Suppressor macrophage treated with lipopolysaccharide for 1 hour (primary cell): ENCODE measurements at regions not wholly inside any gene's neighbourhood (a gene's known extent, or its start where the extent isn't known, plus 50 kb on each side); places are given as distances from the start of the nearest gene placed in this dataset.

Source experiments
- DNase-seq, 3 donors: peaks; one replicate each; pipeline ENCODE4 v3.0.0-alpha.2; 2020 to 2022

DNA sequence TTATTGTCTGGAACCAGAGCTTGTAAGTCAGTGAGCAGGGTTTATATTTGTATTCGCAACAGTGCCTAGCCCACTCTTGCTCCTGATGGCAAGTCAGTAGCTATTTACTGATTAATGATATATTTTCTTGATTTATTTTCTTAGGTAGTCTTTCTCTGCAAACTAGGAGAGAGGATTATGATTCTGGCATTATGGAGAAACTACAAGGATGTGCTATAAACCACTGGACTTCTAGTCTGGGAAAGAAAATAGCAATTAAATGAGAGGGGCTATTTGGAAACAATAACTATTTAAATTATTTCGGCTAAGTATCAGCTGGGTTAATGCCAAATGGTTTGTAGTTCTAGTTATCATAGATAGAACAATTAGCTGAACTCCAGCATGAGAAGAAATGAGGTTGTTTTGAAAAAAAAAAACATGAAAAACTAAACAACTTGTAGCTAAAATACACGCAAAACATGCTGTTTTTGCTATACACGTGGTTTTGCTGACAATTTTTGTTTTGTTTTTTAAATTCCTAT is 304.9 kb upstream of the TCF21 start:
- DNase-seq: no peak

DNA sequence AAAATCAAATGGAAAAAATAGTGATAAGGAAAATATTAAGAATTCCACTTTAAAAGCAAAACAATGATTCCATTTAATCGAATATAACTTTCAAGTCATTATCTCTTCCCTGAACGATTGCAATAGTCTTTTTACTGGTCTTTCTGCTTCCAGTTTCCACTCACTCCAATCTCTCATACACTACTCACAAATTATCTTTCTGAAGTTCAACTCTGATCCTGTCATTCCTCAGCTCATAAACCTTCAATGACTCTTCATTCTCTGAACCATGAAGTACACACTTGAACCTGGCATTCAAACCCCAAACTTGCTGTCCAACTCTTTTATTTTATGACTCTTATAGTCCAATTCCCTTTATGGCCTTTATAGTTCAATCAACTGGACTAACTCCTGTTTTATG is 304.1 kb upstream of the TCF21 start:
- DNase-seq: no peak

DNA sequence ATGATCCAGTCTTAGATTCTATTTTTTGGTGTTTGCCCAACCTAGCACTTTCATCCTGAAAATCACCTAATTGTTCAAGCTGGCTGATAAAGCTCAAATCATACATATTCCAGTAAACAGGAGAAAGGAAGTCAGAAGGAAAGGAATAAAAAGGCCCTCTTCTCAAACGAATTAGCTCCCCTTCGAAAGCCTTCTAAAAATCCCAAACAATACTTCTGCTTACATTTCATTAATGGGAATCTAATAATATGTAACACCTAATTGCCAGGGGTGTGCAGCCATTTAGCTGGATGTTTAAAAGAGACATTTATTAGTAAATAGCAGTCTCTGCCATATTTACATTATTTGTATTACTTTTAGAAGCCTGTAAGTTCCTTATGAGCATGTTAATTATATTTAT is 302.9 kb upstream of the TCF21 start:
- no peak for DNase-seq

DNA sequence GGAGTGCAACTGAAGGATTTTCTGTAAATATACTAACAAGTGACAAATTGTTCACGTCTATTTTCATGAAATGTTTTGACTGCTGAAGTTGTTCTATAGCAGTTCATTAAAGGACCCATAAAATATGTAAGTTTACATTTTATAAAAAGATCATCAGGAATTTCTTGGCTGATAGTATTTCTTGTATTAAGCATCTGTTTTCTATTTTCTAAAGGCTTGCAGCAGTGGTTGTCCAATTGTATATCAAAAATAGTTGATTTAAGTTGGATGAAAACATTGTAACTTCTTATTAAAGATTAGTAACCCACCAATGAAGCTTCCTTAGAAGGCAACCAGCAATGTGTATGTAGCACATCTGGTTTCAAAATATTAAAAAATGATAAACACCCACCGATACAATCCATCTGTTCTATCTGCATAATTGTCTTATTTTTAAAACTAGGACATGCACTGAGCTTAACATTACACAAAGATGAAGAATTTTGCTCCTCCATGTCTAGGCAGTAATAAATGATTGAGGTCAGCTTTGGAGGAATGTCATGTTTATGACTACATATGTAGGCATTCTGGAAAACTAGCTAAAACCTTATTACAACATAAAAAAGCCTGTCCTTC is 301.3 kb upstream of the TCF21 start:
- no peak for DNase-seq

DNA sequence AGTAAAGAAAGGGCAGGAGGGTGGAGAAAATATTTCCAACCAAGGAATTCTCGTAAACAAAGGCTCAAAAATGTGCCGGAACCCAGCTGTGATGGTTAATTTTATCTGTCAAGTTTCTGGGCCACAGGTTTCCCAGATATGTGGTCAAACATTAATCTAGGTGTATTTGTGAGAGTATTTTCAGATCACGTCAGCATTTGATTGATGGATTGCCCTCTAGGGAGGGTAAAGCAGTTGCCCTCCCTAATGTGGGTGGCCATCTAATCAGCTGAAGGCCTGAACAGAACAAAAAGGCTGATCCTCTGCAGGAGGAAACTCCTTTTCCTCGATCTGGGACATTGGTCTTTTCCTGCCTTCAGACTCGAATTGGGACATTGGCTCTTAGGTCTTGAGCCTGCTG is 298.7 kb upstream of the TCF21 start:
- DNase-seq: no peak

DNA sequence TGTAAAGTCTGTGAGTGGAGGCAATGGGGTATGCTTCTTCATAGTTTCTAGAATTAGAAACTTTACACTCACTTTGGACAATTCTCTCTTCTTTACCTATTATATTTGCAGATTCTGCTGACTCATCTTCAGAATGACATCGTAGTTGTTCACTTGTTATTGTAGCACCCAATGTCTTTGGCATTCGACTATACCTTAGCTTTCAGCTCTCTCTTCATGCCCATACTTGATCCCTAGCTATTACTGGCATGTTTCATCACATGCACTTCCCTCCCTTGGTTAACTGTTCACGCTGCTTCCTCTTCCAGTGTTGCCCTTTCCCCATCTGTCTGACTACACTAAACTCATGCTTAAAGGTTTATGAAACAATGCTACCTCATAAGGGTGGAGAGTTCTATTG is 298.1 kb upstream of the TCF21 start:
- peak in 1 of 3 donors; percentile 2 for DNase-seq

DNA sequence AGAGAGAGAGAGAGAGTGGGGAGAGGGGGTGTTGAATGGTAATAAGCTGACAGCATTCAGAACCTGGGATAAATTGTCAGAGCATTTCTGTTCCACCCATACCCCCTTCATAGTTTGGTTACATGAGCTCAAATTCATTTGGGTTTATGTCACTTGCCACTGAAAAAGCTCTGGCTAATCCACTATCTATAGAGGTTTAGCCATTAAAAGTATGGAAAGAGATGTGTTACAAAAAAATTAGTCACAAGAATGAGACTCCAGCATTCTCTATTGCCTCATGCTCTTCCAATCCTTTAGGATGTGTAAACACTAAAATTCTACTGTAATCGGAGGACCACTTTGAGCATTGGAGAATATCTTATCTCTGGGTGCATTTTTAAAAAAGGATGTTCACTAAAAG is 297.6 kb upstream of the TCF21 start:
- DNase-seq: no peak

DNA sequence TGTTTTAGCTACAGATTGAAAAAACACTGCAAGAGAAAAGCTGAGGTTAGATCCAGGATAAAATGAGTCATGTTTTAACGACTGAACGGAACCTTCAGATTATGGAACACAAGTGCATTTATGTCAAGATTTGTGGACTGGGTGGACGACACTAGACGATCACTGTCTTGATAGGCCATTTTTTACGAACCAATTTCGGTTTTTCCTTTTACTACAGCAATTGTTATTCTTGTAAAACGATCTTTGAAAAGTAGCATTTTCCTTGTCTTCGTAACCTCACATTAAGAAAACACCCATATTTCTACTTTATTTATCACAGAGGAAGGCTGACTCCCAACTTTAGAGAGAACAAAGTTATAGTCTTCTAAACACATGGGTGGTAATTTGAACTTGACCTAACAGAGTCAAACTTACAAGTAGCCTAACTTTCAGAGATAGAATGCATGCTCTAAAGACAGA is 294.2 kb upstream of the TCF21 start:
- no peak for DNase-seq

DNA sequence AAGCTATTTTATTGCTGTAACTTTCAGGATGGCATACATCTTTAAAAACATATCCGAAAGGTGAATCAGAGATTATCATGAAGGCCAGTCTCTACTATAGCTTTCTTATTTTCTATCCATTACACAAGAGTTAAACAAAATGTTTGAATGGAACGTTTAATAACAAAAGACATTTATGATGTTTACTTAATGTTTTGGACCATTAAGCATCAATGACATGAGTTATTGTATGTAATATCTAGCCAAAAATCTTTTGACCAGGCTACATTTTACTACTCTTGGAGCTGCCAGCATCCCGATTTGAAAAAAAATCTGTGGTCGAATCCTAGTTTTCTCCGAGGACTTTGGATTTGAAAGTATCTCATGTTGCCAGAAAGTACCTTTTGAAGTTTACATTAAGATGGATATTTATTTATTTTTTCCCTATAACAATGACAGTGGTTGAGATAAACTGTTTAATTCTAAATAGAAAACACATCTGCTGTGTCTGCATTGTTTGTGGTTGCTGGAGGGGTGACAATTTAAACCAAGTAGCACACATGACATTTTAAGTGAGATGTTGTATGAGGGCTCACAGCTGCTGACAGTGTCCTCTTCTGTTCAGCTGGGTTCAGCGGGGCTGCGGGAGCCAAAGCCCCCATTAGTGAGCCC is 293.7 kb upstream of the TCF21 start:
- no peak for DNase-seq

DNA sequence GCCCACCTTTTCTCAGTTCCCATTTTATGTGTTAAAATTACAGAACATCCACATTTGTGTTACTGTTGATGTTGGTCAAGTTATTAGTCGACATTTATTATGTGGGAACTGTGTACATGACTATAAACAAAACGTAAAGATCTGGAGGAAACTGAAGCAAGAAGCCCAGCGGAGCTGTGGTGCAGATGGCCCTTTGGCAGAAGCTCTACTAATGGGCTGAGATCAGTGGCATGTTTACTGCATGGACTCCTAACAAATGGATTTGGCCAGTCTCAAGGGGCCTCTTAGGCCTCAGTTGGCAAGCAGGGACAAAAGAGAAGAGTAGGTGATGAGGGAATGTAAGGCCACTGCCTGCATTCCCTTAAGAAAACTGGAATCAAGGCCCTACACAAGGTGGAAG is 282.1 kb upstream of the TCF21 start:
- DNase-seq: no peak

DNA sequence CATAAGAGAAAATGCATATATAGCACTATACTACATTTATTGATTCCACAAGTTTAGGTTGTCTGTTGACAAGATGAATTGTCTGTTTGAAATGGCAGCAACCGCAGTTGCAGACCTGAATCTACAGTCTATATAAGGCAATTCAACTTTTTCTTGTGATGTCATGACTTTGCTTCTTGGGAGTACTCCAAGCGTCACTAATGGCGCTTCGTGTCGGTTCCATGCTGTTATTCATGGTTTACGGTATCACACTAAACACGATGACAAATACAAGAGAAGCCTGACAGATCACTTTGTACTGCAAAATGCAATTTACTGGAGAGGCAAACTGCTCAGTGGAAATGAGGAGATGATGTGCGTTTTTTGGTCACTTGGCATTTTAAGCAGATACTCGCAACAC is 280.3 kb upstream of the TCF21 start:
- no peak for DNase-seq

DNA sequence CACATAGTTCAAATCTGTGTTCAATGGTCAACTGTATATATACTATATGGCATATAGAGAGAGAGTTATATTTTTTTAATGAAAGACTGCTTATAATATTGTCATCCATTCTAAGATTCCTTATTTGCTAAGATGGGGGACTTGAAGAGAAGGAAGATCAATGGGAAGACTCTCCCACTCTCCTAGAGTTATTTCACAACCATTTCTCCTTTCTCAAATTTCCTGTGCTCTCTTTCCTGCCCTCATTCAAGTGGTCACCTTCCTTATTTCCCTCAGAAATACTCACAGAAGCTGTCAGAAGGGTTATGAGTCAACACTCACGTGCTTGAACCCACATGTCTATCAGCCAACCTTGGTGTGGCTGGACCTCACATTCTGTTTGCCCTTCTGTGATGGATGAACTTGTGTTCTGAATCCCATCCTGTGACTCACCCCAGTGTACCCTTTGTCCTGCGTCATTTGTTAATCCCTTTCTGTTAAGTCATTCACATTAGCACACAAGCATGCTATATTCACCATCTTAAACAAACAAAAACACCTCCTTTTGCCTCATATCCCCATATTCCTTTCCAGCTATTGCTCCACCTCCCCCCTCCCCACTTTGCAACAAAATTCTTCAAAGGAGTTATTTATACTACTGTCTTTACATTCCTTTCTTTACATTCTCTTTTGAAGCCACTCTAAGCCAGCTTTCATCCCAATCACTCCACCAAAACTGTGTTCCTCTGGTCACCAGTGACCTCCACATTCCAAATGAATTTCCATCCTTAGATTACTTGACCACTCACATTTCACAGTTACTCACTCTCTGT is 279.3 kb upstream of the TCF21 start:
- no peak for DNase-seq

DNA sequence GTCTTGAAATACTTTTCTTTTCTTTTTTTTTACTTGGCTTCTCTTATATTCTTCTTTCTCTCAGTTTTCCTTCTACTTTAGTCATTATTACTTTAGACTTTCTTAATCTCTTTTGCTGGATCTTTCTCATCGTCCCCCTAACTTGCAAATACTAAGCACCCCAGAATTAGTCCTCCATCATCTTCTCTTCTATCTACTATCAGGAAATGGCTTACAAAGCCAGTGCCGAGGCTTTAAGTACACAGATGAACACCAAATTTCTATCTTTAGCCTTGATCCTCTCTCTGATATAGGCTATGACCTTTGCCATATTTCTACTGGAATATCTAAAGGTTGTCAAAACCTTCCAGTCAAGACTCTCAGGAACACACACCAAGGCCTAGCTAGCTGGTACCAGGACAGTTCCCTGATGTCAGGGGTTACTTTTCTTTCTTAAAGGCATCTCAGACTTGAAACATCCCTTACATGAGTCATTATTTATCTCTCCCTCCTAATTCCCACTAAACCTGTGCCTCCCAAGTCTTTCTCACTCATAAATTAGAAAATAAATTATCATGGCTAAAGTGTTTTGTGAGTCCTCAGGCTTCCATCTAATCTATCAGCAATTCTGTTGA is 278.6 kb upstream of the TCF21 start:
- DNase-seq: no peak

DNA sequence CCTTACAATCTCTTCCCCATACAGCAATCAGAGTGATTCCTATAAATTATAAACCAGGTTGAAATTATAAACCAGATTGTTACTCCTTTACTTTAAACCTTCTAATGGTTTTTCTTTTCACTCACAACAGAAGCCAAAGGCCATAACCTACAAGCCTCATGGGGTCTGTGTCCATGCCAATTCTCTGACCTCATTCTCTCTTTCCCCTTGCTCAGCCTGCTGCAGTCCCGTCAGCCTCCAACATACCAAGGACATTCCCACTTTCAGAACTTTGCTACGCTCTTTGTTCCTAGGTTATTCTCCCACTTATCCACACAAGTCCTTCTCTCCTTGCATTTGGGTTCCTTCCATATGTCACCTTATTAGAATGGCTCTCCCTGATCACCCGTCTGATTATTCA is 277.9 kb upstream of the TCF21 start:
- no peak for DNase-seq

DNA sequence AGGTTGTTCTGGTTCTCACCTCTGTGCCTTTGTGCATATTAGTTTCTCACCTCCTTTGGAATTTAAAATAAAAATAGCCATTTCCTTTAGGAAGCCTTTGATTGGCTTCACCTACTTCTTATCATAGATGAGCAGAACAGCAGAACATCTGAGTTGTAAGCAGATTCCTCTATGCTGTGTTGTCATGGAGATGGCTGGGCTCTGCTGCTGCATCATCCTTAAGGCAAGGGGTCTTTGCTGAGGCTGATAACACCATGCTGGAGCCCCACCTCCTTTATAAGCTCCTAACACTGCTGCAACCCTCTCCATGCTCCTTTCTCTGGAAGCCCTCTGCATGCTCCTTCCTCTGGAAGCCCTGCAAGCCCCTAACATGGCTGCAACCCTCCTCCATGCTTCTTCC is 276.5 kb upstream of the TCF21 start:
- DNase-seq: no peak

DNA sequence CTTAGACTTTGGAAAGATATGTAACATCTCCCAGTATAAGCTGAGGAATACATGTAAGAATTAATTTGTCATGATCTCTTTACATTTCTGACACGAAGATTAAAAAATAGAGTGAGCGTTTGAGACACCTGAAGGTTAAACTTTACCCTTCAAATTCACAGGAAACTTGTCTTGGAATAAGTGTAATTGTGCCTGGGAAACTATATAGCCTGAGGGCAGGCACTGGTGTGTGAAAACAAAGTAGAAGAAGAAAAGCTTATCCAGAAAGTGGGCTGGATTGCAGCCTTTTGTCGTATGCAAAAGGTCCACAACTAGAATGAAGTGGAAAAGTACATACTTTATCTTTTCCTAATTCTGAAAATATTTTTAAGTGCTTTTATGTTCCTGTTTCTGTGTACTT is 275.7 kb upstream of the TCF21 start:
- no peak for DNase-seq

DNA sequence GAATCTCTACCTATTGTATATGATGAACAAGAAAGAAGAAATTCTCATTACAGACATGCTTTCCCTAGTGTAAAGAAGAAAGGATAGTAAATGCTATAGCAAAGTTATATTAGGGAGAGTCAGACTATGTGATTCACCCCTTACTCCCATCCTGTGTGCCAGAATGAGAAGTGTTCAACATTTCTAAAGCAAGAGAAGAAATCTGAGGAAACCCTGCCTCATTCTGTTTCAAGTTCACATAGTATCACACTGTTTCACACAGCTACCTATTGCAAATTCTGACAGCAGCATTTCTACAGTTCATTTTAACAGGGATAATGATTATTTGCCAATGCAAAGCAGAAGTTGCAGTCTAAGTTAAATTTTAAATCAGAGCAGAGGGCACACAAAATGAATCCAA is 267.2 kb upstream of the TCF21 start:
- DNase-seq: no peak

DNA sequence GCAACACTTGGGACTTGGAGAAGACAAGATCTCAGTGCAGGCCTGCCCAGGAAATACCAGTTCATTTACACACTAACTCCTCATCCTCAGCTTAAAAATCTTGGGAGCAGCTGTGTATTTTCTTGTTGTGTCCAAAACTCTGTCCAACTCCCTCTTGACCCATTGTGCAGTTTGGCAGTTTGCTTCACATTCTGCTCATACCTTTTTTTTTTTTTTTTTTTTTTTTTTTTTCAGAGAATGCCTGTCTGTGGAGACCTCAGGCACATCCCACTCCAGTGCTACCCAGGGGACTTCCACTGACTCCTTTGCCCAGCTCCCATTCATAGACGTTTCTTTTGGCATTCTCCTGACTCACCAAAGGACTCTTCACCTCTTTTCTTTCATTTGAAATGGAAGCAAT is 265.8 kb upstream of the TCF21 start:
- DNase-seq: no peak

DNA sequence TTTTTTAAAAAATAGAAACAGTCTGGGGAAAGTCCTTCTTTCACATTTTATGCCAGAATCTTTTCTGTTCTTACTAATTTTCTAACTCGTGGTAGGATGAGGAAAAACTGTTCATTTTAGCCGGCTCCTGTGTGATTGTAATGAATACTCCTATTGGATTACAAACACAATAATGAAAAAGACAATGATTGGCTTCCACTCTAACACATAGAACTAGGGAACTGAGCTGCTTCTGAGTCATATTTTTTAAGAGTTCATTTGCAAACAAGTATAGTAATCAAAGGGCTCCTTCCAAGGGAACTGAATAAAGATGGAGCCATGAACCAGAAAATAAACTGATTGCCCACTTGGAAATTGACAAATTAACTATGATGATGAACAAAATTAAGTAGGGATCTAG is 265.3 kb upstream of the TCF21 start:
- no peak for DNase-seq

DNA sequence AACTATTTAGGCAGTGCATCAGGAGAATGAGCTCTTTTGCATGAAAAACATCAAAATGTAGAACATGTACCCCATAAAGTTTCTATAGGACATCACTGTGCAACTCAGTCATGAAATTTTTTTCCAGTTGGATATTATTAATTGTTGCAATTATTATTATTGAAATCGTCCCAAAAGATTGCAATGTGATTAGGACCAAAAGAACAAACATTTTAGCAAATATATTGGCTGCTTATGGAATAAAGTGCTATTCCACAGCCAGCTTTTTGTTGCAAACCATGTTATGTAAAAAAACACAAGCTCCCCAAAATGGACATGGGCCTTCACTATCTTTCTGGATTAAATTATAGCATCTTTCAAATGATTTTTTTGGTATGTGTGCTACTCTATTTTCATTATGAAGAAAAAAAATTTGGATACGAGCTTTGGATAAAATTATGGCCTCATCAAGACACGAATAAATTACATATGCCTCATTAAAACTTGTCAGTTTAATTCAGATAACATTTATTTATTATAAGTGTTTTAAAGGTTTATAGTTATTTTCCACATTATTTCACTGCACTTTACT is 262.7 kb upstream of the TCF21 start:
- no peak for DNase-seq

DNA sequence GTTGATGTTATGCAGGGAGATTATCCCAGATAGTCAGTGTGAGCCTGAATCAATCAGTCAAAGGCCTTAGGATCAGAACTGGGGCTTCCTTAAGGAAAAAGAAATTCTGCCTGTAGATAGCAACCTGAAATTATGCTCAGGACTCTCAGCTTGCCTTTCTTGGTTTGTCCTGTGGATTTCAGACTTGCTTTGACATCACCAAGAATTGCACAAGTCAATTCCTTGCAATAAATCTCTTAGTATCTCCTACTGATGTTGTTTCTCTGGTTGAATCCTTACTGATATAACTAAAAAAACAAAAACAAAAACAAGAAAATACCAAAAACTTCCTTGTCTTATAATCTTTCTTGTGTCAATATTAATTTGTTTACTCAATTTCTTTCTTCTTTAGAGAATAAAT is 258.9 kb upstream of the TCF21 start:
- no peak for DNase-seq

DNA sequence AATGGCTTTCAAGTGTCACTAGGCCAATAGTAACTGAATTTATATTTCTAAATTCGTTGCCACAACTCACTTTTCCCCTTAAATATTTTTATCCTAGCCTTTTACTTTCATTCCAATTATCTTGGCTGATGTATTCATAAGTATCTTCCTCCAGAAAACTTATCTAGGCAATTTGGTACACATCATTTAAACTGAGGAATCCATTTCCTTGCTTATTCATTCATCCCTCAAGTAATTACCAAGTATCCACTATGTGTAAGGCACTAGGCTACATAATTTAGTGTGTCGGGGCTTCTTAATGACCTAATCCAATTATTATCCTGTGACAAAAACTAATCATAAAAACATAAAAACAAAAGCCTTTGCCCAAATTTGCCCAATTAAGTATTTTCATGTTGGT is 258.3 kb upstream of the TCF21 start:
- no peak for DNase-seq

DNA sequence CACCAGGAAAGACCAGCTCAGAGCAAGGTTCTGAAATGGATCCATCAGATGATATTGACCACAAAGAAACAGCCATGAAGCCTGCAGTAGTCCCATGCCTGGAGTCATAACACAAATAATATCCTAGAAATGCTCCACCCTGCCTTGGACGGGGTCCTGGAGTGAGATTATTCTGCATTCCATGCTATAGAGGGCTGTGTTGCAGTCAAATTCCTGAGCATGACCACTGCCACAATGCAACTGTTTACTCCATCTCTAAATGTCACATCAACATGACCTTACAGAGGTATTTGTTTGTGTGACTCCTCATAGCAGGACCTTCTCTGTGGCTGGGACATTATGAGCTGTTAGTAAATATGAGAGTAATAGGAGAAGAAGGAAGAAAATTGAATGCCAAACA is 257.5 kb upstream of the TCF21 start:
- no peak for DNase-seq
